Thyroid gland (tissue), 4 donors: ENCODE measurements at regions not wholly inside any gene's neighbourhood (a gene's known extent, or its start where the extent isn't known, plus 50 kb on each side); places are given as distances from the start of the nearest gene placed in this dataset.

Experiments
- DNase-seq, 2 donors: peaks; one replicate each; pipeline ENCODE4 v3.0.0-alpha.2; 2019
- H3K27ac ChIP-seq, 3 donors: fragments of 200-600 bp; sonication (generic); 1 replicate in 2 of 3; 2 replicates in 1 of 3; pipeline ENCODE4 v1.5.1; 2016 to 2019; ENCODE audit warnings: mild to moderate bottlenecking in 1 of 3, moderate library complexity in 1 of 3
- H3K27me3 ChIP-seq: fragments of 200-600 bp; sonication (generic); one replicate; pipeline ENCODE4 v1.5.1; 2019
- H3K36me3 ChIP-seq, 2 donors: fragments of 200-600 bp; sonication (generic); one replicate each; pipeline ENCODE4 v1.5.1; 2016 to 2019
- H3K4me1 ChIP-seq, 2 donors: fragments of 200-600 bp; sonication (generic); one replicate each; pipeline ENCODE4 v1.5.1; 2017 to 2019
- H3K4me3 ChIP-seq, 3 donors: fragments of 200-600 bp; sonication (generic); replicated peaks in 1 of 3; 1 replicate in 2 of 3; 2 replicates in 1 of 3; pipeline ENCODE4 v1.5.1; 2016; ENCODE audit warnings: mild to moderate bottlenecking in 1 of 3
- H3K9me3 ChIP-seq: fragments of 200-600 bp; sonication (generic); one replicate; pipeline ENCODE4 v1.5.1; 2017
- CTCF ChIP-seq, 6 experiments: fragments of 200-600 bp in 3 of 6; fragments of 450-650 bp in 3 of 6; sonication (generic) in 3 of 6; IDR thresholded peaks; one replicate each; pipeline ENCODE4 v1.5.1; 2016 to 2019; ENCODE audit warnings: antibody characterized with exemption in 6 of 6, mild to moderate bottlenecking in 2 of 6, inconsistent platforms in 1 of 6, moderate library complexity in 1 of 6
- POLR2A ChIP-seq, 2 donors: fragments of 450-650 bp; IDR thresholded peaks; one replicate each; pipeline ENCODE4 v1.6.1; 2017; ENCODE audit warnings: antibody characterized with exemption in 2 of 2, mild to moderate bottlenecking in 2 of 2, moderate library complexity in 1 of 2
- WGBS, 2 donors: methylation state at CpG; one replicate each; pipeline ENCODE4 v1.1.5; 2017; 5-methylcytosine and 5-hydroxymethylcytosine counted together
- intact Hi-C: fragments of 100-400 bp; cut with DNase I; formaldehyde crosslinking; loops from one replicate; pipeline ENCODE4 v1.15.1; 2023

GRCh38 chr9:89759572-89759971, 154.8 kb downstream of the GADD45G start:
- H3K4me1 ChIP-seq, result peaks cover 9 to 13% of the 10 kb centered on the region in 2 donors
- no peaks in the 10 kb centered on the region for H3K27me3 ChIP-seq
- intact Hi-C loops, result no loop called here
- H3K4me3 ChIP-seq, result no peak overlapping the region
- no peak for DNase-seq
- TF ChIP-seq CTCF (IDR thresholded peaks at IDR 0.05) (no peak), POLR2A (IDR thresholded peaks at IDR 0.05) (no peak)
- no peaks in the 10 kb centered on the region for H3K36me3 ChIP-seq
- WGBS, 2 donors, result 70 to 72% methylated on average over 9 of the region's 9 CpGs
- no peak overlapping the region for H3K27ac ChIP-seq
- no peaks in the 10 kb centered on the region for H3K9me3 ChIP-seq

GRCh38 chr9:89760123-89760522, 155.3 kb downstream of the GADD45G start:
- intact Hi-C loops, result no loop called here
- no peak overlapping the region for H3K27ac ChIP-seq
- H3K4me1 ChIP-seq, result peaks cover 9 to 13% of the 10 kb centered on the region in 2 donors
- H3K27me3 ChIP-seq, result no peaks in the 10 kb centered on the region
- DNase-seq, result no peak
- 92 to 93% methylated on average over 6 of the region's 6 CpGs for WGBS, 2 donors
- H3K9me3 ChIP-seq, result no peaks in the 10 kb centered on the region
- no peaks in the 10 kb centered on the region for H3K36me3 ChIP-seq
- TF ChIP-seq CTCF (IDR thresholded peaks at IDR 0.05) (no peak), POLR2A (IDR thresholded peaks at IDR 0.05) (no peak)
- no peak overlapping the region for H3K4me3 ChIP-seq

GRCh38 chr9:89764217-89764616, 159.4 kb downstream of the GADD45G start:
- H3K4me3 ChIP-seq, result no peak overlapping the region
- H3K9me3 ChIP-seq, result no peaks in the 10 kb centered on the region
- 87 to 90% methylated on average over 5 of the region's 5 CpGs for whole genome bisulfite sequencing, 2 donors
- TF ChIP-seq CTCF (IDR thresholded peaks at IDR 0.05) (no peak), POLR2A (IDR thresholded peaks at IDR 0.05) (no peak)
- H3K27me3 ChIP-seq, result no peaks in the 10 kb centered on the region
- DNase-seq, result no peak
- no peak overlapping the region for H3K27ac ChIP-seq
- no peaks in the 10 kb centered on the region for H3K4me1 ChIP-seq
- intact Hi-C loops, result no loop called here
- no peaks in the 10 kb centered on the region for H3K36me3 ChIP-seq

GRCh38 chr9:89765211-89765946, 160.6 kb downstream of the GADD45G start:
- WGBS, 2 donors, result 79 to 91% methylated on average over 3 of the region's 3 CpGs
- intact Hi-C loops, result no loop called here
- TF ChIP-seq CTCF (IDR thresholded peaks at IDR 0.05) (no peak), POLR2A (IDR thresholded peaks at IDR 0.05) (no peak)

GRCh38 chr9:89766991-89767390, 162.2 kb downstream of the GADD45G start:
- Histone ChIP-seq H3K27me3 (no peaks in the 10 kb centered on the region), H3K36me3 (no peaks in the 10 kb centered on the region), H3K4me3 (no peak overlapping the region), H3K9me3 (no peaks in the 10 kb centered on the region), H3K27ac (no peak overlapping the region), H3K4me1 (no peaks in the 10 kb centered on the region)
- TF ChIP-seq POLR2A (IDR thresholded peaks at IDR 0.05) (no peak), CTCF (IDR thresholded peaks at IDR 0.05) (no peak)
- DNase-seq, result no peak
- intact Hi-C loops, result no loop called here

More at GRCh38 chr9:89765211-89765946, 160.6 kb downstream of the GADD45G start:
- H3K4me3 ChIP-seq, result no peak overlapping the region
- H3K27ac ChIP-seq, result no peak overlapping the region
- no peaks in the 10 kb centered on the region for H3K4me1 ChIP-seq
- no peak for DNase-seq
- H3K27me3 ChIP-seq, result no peaks in the 10 kb centered on the region
- no peaks in the 10 kb centered on the region for H3K36me3 ChIP-seq
- H3K9me3 ChIP-seq, result no peaks in the 10 kb centered on the region
